HEK293 (cell line): ENCODE measurements at regions not wholly inside any gene's neighbourhood (a gene's known extent, or its start where the extent isn't known, plus 50 kb on each side); places are given as distances from the start of the nearest gene placed in this dataset.

ENCODE experiments used
- CTCF ChIA-PET: fragments of 350-600 bp; formaldehyde crosslinking; extraction: SDS; loops from one replicate; lab custom pipeline; 2021; ENCODE audit warnings: antibody characterized with exemption; lab: Yijun Ruan, JAX
- POLR2A ChIA-PET: fragments of 300-600 bp; formaldehyde crosslinking; extraction: SDS; loops from one replicate; lab custom pipeline; 2020; ENCODE audit warnings: antibody characterized with exemption, inconsistent platforms; lab: Yijun Ruan, JAX
- H3K27ac ChIP-seq: fragments of 200-500 bp; sonication (Bioruptor generic); 2 replicates; pipeline ENCODE4 v1.5.1; 2014; ENCODE audit warnings: low read depth, low read length, control low read depth, inconsistent platforms; ENCODE audit errors: extremely low read depth
- H3K36me3 ChIP-seq, 2 experiments: fragments of 200-500 bp in 1 of 2; sonication (Bioruptor generic) in 1 of 2; 1 replicate in 1 of 2; 2 replicates in 1 of 2; pipeline ENCODE4 v1.5.1; 2014 to 2017; ENCODE audit warnings: inconsistent platforms in 2 of 2, low read length in 2 of 2; ENCODE audit not compliant: control insufficient read depth in 2 of 2, insufficient read depth in 1 of 2
- H3K4me1 ChIP-seq: fragments of 200-500 bp; sonication (Bioruptor generic); 2 replicates; pipeline ENCODE4 v1.5.1; 2014; ENCODE audit warnings: mild to moderate bottlenecking, low read length, inconsistent platforms; ENCODE audit not compliant: control insufficient read depth, insufficient read depth
- H3K4me3 ChIP-seq: 2 replicates; pipeline ENCODE4 v1.5.1; 2011; ENCODE audit warnings: low read depth, mild to moderate bottlenecking, control low read depth, low read length, moderate library complexity
- H3K9me3 ChIP-seq: fragments of 200-500 bp; sonication (Bioruptor generic); 2 replicates; pipeline ENCODE4 v1.5.1; 2014; ENCODE audit warnings: low read depth, low read length, inconsistent platforms; ENCODE audit not compliant: control insufficient read depth, insufficient read depth
- GLI2 ChIP-seq: fragments of 450-650 bp; formaldehyde crosslinking; IDR thresholded peaks from 2 replicates; pipeline ENCODE4; 2017; ENCODE audit warnings: missing biosample characterization, missing genetic modification characterization, low read depth, borderline replicate concordance
- GLIS1 ChIP-seq: fragments of 450-650 bp; formaldehyde crosslinking; IDR thresholded peaks from 2 replicates; pipeline ENCODE4 v1.5.1; 2016; ENCODE audit warnings: missing biosample characterization, missing genetic modification characterization
- KLF7 ChIP-seq: fragments of 450-650 bp; formaldehyde crosslinking; IDR thresholded peaks from 2 replicates; pipeline ENCODE4 v1.5.1; 2016; ENCODE audit warnings: missing biosample characterization, missing genetic modification characterization, borderline replicate concordance
- MYNN ChIP-seq: fragments of 450-650 bp; formaldehyde crosslinking; IDR thresholded peaks from 2 replicates; pipeline ENCODE4 v1.5.1; 2016; ENCODE audit warnings: missing biosample characterization, missing genetic modification characterization, borderline replicate concordance
- OVOL3 ChIP-seq: fragments of 450-650 bp; formaldehyde crosslinking; IDR thresholded peaks from 2 replicates; pipeline ENCODE4 v1.5.1; 2016; ENCODE audit warnings: missing biosample characterization, missing genetic modification characterization
- SP2 ChIP-seq: fragments of 450-650 bp; formaldehyde crosslinking; IDR thresholded peaks from 2 replicates; pipeline ENCODE4 v1.5.1; 2016; ENCODE audit warnings: missing biosample characterization, missing genetic modification characterization
- TCF7L2 ChIP-seq: IDR thresholded peaks from 2 replicates; pipeline ENCODE4 v1.6.1; 2011; ENCODE audit warnings: low read depth, mild to moderate bottlenecking, inconsistent platforms, low read length, moderate library complexity, borderline replicate concordance
- ZBTB21 ChIP-seq: fragments of 450-650 bp; formaldehyde crosslinking; IDR thresholded peaks from 2 replicates; pipeline ENCODE4 v1.5.1; 2017; ENCODE audit warnings: missing biosample characterization, missing genetic modification characterization
- ZBTB49 ChIP-seq: fragments of 450-650 bp; formaldehyde crosslinking; IDR thresholded peaks from 2 replicates; pipeline ENCODE4 v1.5.1; 2016; ENCODE audit warnings: missing biosample characterization, missing genetic modification characterization, low read depth
- ZNF140 ChIP-seq: fragments of 450-650 bp; formaldehyde crosslinking; IDR thresholded peaks from 2 replicates; pipeline ENCODE4 v1.5.1; 2016; ENCODE audit warnings: missing biosample characterization, missing genetic modification characterization
- ZNF157 ChIP-seq: fragments of 450-650 bp; formaldehyde crosslinking; IDR thresholded peaks from 2 replicates; pipeline ENCODE4 v1.5.1; 2016; ENCODE audit warnings: missing biosample characterization, missing genetic modification characterization
- ZNF221 ChIP-seq: fragments of 450-650 bp; formaldehyde crosslinking; IDR thresholded peaks from 2 replicates; pipeline ENCODE4 v1.5.1; 2017; ENCODE audit warnings: missing biosample characterization, missing genetic modification characterization, borderline replicate concordance
- ZNF266 ChIP-seq: fragments of 450-650 bp; formaldehyde crosslinking; IDR thresholded peaks from 2 replicates; pipeline ENCODE4 v1.5.1; 2016; ENCODE audit warnings: missing biosample characterization, missing genetic modification characterization, low read depth
- ZNF354C ChIP-seq: fragments of 450-650 bp; formaldehyde crosslinking; IDR thresholded peaks from 2 replicates; pipeline ENCODE4 v1.5.1; 2016; ENCODE audit warnings: missing biosample characterization, missing genetic modification characterization, low read depth, borderline replicate concordance
- ZNF48 ChIP-seq: fragments of 450-650 bp; formaldehyde crosslinking; IDR thresholded peaks from 2 replicates; pipeline ENCODE4 v1.5.1; 2016; ENCODE audit warnings: missing biosample characterization, missing genetic modification characterization
- ZNF623 ChIP-seq: fragments of 450-650 bp; formaldehyde crosslinking; IDR thresholded peaks from 2 replicates; pipeline ENCODE4 v1.5.1; 2016; ENCODE audit warnings: missing biosample characterization, missing genetic modification characterization
- ZNF776 ChIP-seq: fragments of 450-650 bp; formaldehyde crosslinking; IDR thresholded peaks from 2 replicates; pipeline ENCODE4 v1.5.0; 2017; ENCODE audit warnings: missing biosample characterization, missing genetic modification characterization, borderline replicate concordance
- ZSCAN30 ChIP-seq: fragments of 450-650 bp; IDR thresholded peaks from 2 replicates; pipeline ENCODE4 v1.5.1; 2018; ENCODE audit warnings: missing biosample characterization, mild to moderate bottlenecking, missing genetic modification characterization, moderate library complexity
- TF ChIP-seq, protein P1 (sequence below): fragments of 450-650 bp; formaldehyde crosslinking; IDR thresholded peaks from 2 replicates; pipeline ENCODE4 v1.5.1; 2016; ENCODE audit warnings: missing biosample characterization, missing genetic modification characterization
- TF ChIP-seq, protein P2 (sequence below): fragments of 450-650 bp; formaldehyde crosslinking; IDR thresholded peaks from 2 replicates; pipeline ENCODE4 v1.5.1; 2017; ENCODE audit warnings: missing biosample characterization, missing genetic modification characterization
- TF ChIP-seq, protein P3 (sequence below): fragments of 450-650 bp; formaldehyde crosslinking; IDR thresholded peaks from 2 replicates; pipeline ENCODE4 v1.5.1; 2016; ENCODE audit warnings: missing biosample characterization, missing genetic modification characterization

GRCh38 chr3:63060412-63060811 lies 185.2 kb upstream of the CADPS start:
- H3K27ac ChIP-seq, result no peak overlapping the region
- H3K4me3 ChIP-seq, result no peak overlapping the region
- ChIA-PET CTCF (no interaction called here), POLR2A (no interaction called here)
- no peaks in the 10 kb centered on the region for H3K4me1 ChIP-seq
- H3K36me3 ChIP-seq, result no peaks in the 10 kb centered on the region
- no peak for TF ChIP-seq ZNF157
- no peaks in the 10 kb centered on the region for H3K9me3 ChIP-seq

DNA sequence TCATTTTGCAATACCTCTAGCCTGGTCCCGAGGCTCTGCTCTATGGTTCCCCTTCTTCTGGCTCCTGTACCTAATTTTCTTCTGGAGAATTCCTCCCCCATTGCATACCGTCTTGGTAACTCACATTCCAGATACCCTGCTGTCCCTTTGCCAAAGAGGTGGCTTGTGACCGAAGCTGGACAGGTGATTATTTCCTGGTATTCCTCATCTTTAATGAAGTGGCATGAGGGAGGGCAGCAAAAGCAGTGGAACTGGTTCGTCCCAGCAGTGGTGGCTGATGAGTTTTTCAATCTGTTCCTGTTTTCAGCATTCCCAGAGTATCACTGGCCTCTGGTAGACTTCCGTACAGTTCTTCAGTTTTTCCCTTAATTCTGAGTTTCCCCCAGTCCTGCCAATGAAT lies 186.2 kb upstream of the CADPS start:
- no peaks in the 10 kb centered on the region for H3K9me3 ChIP-seq
- no peak overlapping the region for H3K27ac ChIP-seq
- TF ChIP-seq ZBTB49 (tag by site-specific recombination), result no peak
- TF ChIP-seq GLI2 (tag by site-specific recombination), result no peak
- TF ChIP-seq, protein P1, sequence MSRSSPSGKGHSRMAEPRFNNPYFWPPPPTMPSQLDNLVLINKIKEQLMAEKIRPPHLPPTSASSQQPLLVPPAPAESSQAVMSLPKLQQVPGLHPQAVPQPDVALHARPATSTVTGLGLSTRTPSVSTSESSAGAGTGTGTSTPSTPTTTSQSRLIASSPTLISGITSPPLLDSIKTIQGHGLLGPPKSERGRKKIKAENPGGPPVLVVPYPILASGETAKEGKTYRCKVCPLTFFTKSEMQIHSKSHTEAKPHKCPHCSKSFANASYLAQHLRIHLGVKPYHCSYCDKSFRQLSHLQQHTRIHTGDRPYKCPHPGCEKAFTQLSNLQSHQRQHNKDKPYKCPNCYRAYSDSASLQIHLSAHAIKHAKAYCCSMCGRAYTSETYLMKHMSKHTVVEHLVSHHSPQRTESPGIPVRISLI (tag by site-specific recombination), result no peak
- TF ChIP-seq ZNF266 (tag by site-specific recombination), result no peak
- TF ChIP-seq ZBTB21, result no peak
- TF ChIP-seq SP2 (tag by site-specific recombination), result no peak
- TF ChIP-seq, protein P2, sequence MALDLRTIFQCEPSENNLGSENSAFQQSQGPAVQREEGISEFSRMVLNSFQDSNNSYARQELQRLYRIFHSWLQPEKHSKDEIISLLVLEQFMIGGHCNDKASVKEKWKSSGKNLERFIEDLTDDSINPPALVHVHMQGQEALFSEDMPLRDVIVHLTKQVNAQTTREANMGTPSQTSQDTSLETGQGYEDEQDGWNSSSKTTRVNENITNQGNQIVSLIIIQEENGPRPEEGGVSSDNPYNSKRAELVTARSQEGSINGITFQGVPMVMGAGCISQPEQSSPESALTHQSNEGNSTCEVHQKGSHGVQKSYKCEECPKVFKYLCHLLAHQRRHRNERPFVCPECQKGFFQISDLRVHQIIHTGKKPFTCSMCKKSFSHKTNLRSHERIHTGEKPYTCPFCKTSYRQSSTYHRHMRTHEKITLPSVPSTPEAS (tag by site-specific recombination), result no peak
- TF ChIP-seq, protein P3, sequence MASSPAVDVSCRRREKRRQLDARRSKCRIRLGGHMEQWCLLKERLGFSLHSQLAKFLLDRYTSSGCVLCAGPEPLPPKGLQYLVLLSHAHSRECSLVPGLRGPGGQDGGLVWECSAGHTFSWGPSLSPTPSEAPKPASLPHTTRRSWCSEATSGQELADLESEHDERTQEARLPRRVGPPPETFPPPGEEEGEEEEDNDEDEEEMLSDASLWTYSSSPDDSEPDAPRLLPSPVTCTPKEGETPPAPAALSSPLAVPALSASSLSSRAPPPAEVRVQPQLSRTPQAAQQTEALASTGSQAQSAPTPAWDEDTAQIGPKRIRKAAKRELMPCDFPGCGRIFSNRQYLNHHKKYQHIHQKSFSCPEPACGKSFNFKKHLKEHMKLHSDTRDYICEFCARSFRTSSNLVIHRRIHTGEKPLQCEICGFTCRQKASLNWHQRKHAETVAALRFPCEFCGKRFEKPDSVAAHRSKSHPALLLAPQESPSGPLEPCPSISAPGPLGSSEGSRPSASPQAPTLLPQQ, result no peak
- no peak for TF ChIP-seq ZNF140 (tag by site-specific recombination)
- TF ChIP-seq ZNF354C (tag by site-specific recombination), result no peak
- TF ChIP-seq, all 188 proteins: peak for 0
- H3K4me1 ChIP-seq, result no peaks in the 10 kb centered on the region
- H3K4me3 ChIP-seq, result no peak overlapping the region
- CTCF ChIA-PET, result no interaction called here
- no peaks in the 10 kb centered on the region for H3K36me3 ChIP-seq
- POLR2A ChIA-PET, result no interaction called here

- no peak overlapping the region for H3K27ac ChIP-seq
- H3K4me3 ChIP-seq, result no peak overlapping the region
- no peaks in the 10 kb centered on the region for H3K36me3 ChIP-seq
- TF ChIP-seq OVOL3 (tag by site-specific recombination), result no peak
- no peak for TF ChIP-seq ZNF623 (tag by site-specific recombination)
- TF ChIP-seq ZNF221, result no peak
- no peak for TF ChIP-seq KLF7 (tag by site-specific recombination)
- no peak for TF ChIP-seq ZNF48
- no peak for TF ChIP-seq MYNN
- no peak for TF ChIP-seq GLIS1 (tag by site-specific recombination)
- TF ChIP-seq ZNF776, result no peak
- no peak for TF ChIP-seq ZSCAN30 (tag by site-specific recombination)
- no peak for TF ChIP-seq TCF7L2
- ChIA-PET POLR2A (no interaction called here), CTCF (no interaction called here)
- no peaks in the 10 kb centered on the region for H3K9me3 ChIP-seq
- no peaks in the 10 kb centered on the region for H3K4me1 ChIP-seq
Measured at GRCh38 chr3:63064209-63064755, 189.1 kb upstream of the CADPS start.
